Prostate gland (tissue), 1 donor: ENCODE measurements at regions not wholly inside any gene's neighbourhood (a gene's known extent, or its start where the extent isn't known, plus 50 kb on each side); places are given as distances from the start of the nearest gene placed in this dataset.

Experiments
- POLR2A ChIP-seq: fragments of 450-650 bp; IDR thresholded peaks from one replicate; pipeline ENCODE4 v1.6.1; 2016; ENCODE audit warnings: antibody characterized with exemption, mild to moderate bottlenecking
- POLR2AphosphoS5 ChIP-seq: sonication (generic); formaldehyde crosslinking; IDR thresholded peaks from one replicate; pipeline ENCODE4 v1.6.1; 2017; ENCODE audit warnings: antibody characterized with exemption

- TF ChIP-seq POLR2A = no peak
- no peak for TF ChIP-seq POLR2AphosphoS5
Measured at GRCh38 chr12:25687226-25687625, 134.1 kb upstream of the LMNTD1 start.
